LoVo (cell line): ENCODE measurements at regions not wholly inside any gene's neighbourhood (a gene's known extent, or its start where the extent isn't known, plus 50 kb on each side); places are given as distances from the start of the nearest gene placed in this dataset.

Experiments
- DNase-seq: peaks from one replicate; pipeline ENCODE4 v3.0.0-alpha.2; 2016; ENCODE audit warnings: low spot score

DNA sequence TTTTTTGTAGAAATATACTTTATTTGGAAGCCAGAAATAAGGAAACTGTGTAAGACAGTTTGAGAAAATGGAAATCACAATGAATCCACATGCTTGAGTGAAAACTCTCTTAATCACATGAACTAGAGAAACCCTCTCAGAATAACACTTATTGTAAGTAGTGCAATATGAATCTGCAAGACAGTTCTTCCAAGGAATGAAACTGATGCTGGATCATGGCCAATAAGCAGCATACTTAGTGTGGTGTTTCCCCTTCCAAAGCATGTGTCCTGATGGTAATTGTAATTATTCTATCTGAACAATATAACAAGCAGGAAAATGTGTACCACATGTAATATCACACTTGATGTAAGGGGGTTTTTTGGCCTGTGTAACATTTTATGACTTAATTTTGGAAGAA, 1870.5 kb upstream of the TENM3 start:
- no peak for DNase-seq

- DNase-seq: no peak
These were observed 1865.5 kb upstream of the TENM3 start for GRCh38 chr4:180377741-180378140.

DNA sequence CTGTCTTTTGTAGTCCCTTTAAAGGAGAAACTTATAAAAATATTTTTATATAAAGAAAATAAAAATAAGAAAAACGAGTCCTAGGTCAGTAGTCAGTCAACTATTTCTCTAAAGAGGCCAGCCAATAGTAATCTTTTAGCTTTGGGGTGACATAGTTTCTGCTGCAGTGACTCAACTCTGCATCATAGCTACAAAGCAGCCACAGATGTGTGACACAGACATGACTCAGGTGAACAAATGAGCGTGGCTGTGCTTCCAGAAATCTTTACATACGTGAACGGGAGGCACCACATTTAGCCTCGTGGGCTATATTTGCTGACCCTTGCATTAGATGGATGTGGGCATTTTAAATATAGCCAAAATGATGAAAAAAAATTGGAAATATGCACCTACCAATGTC, 1862.5 kb upstream of the TENM3 start:
- peak; percentile 4 for DNase-seq

- DNase-seq: no peak
These were observed 1851.6 kb upstream of the TENM3 start for GRCh38 chr4:180391613-180392012.

DNA sequence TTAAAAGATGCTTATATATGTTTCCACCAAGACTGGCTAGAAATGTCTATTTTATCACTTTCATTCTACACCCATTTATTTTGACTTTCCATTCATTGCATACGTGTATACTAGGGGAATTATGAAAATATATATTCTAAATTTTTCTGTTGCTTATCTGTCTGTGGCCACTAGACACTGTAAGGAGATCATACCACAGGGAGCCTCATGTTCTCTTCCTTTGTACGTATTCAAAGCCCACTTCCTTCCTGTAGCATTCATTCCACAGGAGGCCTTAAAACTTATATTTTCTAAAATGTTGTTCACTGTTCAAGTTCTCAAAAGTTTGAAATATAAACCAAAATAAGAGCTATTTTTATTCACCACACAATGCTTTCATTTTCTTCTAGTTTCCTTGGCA, 1848.9 kb upstream of the TENM3 start:
- no peak for DNase-seq

DNA sequence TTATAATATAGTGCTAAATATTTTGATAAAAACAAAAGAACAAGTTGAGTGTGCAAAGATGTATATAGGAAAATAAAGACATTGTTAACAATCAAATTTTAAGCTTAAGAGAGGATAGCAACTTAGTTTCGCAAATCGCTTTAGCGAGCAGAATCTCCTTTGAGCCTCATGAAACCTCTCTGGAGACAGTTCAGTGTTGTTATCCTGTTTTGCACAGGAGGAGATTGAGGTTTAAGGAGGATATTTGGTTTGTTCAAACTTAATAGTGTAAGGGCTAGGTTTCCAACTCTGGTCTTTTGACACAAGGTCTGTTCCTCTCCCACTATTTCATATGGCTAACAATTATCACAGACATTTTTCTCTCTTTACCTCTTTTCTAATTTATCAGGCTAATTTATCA, 1848.5 kb upstream of the TENM3 start:
- DNase-seq: no peak

GRCh38 chr4:180398564-180398963, 1844.6 kb upstream of the TENM3 start:
- no peak for DNase-seq

- DNase-seq: no peak
These were observed 1835.8 kb upstream of the TENM3 start for GRCh38 chr4:180407275-180407885.

GRCh38 chr4:180418819-180419531, 1824.2 kb upstream of the TENM3 start:
- DNase-seq: no peak

- DNase-seq: no peak
These were observed 1820.1 kb upstream of the TENM3 start for GRCh38 chr4:180422989-180423711.

DNA sequence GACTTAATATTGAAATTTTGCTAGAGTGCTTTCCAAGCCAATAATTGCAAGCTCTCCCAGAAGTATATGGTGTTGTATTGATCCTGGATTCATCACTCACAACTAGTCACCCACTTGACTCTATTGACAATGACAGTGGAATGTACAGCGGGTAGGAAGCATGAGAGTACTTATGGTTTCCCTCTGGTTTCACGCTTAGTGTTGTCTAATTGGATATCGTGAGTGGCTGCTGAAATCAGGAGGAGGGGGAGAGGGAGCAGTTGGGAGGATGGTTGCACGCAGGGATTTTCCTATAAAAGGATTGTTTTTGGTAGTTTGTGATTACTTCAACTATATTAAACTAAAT, 1819.5 kb upstream of the TENM3 start:
- no peak for DNase-seq

- DNase-seq: no peak
These were observed 1816.3 kb upstream of the TENM3 start for GRCh38 chr4:180426938-180427337.

- DNase-seq: no peak
These were observed 1812.9 kb upstream of the TENM3 start for GRCh38 chr4:180430283-180430682.

DNA sequence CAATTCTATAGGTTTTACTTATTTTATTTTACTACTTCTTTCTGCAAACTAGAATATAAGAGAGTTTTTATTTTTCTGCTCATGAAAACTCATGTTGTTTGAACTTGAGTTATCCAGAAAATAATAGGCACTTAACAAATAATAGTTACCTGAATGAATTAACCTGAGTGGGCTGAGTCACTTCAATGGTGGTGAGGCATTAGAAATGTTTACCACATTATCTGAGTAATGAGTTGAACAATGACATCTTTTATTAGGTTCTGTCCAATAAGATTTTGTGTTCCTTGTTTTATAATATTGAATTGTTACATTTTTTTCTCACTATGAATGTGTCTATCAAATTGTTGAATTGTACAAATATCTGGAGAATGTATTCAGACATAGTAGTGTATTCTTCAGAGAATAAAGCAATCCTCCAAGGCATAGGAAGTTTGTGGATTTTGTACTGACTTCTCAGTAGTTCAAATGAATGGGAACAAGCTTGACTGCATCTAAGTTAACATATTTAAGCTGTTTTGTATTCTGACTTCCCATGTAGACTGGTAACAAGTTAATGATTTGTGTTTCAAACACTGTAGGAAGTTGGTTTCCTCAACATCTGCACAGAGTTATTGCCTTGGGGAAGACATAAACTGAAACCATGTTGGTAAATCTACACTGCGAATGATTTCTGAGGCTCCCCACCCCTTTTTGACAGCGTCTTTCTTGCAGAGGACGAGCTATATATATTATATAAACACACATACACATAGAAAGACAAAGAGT, 1808.9 kb upstream of the TENM3 start:
- DNase-seq: no peak

DNA sequence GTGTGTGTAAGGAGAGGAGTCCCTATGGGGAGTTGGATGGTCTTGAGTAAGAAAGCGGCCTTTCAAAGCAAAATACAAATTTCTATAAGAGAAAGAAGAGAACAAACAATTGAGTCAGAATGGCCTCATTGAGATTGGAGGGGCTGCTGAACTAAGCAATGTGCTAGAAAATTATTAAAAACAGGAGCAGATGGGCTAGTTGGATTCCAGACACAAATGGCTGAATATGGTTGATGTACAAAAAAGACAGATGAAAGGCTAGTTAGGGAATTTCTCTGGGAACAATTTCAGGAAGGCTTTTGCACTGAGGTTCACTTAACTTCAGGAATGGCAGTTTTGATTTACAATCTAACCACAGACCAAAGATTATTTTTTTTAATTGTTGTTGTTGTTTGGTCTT, 1806.8 kb upstream of the TENM3 start:
- DNase-seq: no peak

- DNase-seq: no peak
These were observed 1805.6 kb upstream of the TENM3 start for GRCh38 chr4:180437601-180438000.

- no peak for DNase-seq
These were observed 1794.9 kb upstream of the TENM3 start for GRCh38 chr4:180448306-180448705.

DNA sequence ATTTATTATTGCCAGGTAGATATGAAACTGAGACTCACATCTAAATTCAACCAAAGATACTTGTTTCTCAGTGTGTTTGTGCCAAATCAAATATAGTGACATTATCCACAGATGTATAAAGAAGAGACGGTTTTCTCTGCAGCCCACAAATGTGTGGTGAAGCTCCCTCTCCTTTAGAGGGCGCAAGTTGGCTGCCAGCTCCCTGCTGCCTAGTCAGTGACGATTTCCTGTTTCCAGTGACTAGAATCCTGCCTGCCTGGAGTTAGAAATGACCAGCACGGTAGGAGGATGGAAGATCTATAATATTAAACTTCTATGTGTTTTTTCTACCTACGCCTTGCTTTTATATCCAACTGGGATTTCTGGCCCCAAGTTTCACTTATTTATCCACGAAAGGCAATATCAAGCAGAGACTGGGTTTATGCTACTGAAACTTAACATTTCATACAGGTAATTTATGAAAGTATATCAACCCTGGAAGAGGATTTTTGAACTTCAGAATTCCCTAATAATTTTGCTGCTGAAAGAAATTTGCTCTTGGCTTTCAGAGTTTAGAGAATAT, 1793.7 kb upstream of the TENM3 start:
- DNase-seq: peak; percentile 25

- DNase-seq: no peak
These were observed 1788.0 kb upstream of the TENM3 start for GRCh38 chr4:180455226-180455625.

GRCh38 chr4:180456928-180457327, 1786.3 kb upstream of the TENM3 start:
- no peak for DNase-seq

- no peak for DNase-seq
These were observed 1781.1 kb upstream of the TENM3 start for GRCh38 chr4:180462116-180462515.

DNA sequence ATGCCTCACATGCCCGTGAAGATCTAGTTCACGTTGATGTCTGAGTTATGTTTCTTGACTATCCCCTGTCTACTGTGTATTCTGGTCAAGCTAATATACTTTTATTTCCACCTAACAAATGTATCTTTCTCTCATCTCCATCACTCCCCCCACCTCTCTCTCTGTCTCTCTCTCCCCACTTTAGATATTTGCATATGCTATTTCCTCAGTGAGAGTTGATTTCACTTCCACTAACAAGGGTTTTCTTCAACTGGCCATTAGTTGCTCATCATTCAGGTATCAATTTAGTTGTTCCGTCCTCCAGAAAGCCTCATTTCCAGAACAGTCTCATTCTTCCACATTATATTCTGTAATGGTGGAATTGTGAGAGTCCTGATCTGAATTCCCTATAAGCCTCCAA, 1777.8 kb upstream of the TENM3 start:
- DNase-seq: no peak
